ENCODE measurements at regions not wholly inside any gene's neighbourhood (a gene's known extent, or its start where the extent isn't known, plus 50 kb on each side); places are given as distances from the start of the nearest gene placed in this dataset.

DNA sequence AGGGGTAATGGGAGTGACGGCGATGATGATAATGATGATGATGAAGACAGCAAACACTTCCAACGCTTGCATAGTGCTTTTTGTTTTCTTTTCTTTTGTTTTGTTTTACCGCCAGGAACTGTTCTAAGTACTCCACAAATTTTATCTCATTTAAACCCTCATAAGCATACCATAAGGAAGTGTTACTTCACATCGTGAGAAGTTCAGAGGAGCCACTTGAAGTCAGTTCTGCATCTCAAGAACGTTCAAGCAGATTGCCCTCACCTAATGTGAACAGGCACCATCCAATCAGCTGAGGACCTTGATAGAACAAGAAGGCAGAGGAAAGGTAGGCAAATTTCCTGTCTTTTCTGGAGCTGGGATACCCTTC lies 104.1 kb downstream of the LSM3 start:
- peaks cover 49% of the 10 kb centered on the region for H3K4me1 ChIP-seq (ENCODE audit: control insufficient read depth, insufficient read depth, low read length)
- H3K4me3 ChIP-seq (ENCODE audit: low read depth, low read length) = no peak overlapping the region
- H3K9ac ChIP-seq (ENCODE audit: low read length) = no peak overlapping the region
- H3K9me3 ChIP-seq (ENCODE audit: control insufficient read depth, insufficient read depth, low read depth, low read length) = no peaks in the 10 kb centered on the region
- H3K27ac ChIP-seq (ENCODE audit: low read depth, low read length) = no peak overlapping the region
- H3K36me3 ChIP-seq (ENCODE audit: control insufficient read depth, insufficient read depth, low read length) = no peaks in the 10 kb centered on the region
- H3K27me3 ChIP-seq (ENCODE audit: control insufficient read depth, insufficient read depth, low read length) = no peaks in the 10 kb centered on the region

DNA sequence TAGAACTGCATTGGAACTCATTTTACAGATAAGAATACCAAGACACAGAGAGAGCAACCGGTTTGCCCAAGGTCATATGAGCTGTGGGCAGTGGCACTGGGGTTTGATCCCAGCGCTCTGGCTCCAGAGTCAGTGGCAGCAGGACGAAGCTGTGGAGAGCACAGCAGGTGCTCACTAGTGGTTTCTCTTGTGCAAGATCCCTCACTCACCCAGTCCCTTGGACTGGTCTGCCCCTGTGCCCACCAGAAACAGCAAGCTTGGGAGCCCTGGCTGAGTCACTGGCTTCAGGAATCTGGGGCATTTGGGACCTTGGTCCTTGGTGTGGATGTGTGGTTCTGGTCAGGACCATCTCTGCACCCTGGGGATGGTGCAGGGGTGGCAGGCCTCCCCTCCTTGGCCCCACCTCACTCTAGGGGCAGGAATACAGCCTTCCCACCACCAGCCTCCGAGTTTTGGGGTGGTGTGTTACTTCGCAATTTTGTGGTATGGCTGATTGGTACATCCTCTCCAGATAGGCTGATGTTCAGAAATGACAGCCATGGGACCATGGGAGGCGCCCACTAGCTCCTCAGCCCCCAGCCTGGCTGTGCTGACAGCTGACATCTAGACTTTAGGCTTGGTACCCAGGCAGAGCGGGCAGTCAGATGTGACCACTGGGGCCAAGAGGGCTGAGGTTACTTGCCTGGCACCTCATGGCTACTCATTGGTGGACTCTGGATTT lies 104.6 kb downstream of the LSM3 start:
- H3K27me3 ChIP-seq (ENCODE audit: control insufficient read depth, insufficient read depth, low read length) = no peaks in the 10 kb centered on the region
- no peak overlapping the region for H3K9ac ChIP-seq (ENCODE audit: low read length)
- no peaks in the 10 kb centered on the region for H3K9me3 ChIP-seq (ENCODE audit: control insufficient read depth, insufficient read depth, low read depth, low read length)
- H3K27ac ChIP-seq (ENCODE audit: low read depth, low read length) = no peak overlapping the region
- H3K4me3 ChIP-seq (ENCODE audit: low read depth, low read length) = no peak overlapping the region
- H3K4me1 ChIP-seq (ENCODE audit: control insufficient read depth, insufficient read depth, low read length) = peaks cover 48% of the 10 kb centered on the region
- no peaks in the 10 kb centered on the region for H3K36me3 ChIP-seq (ENCODE audit: control insufficient read depth, insufficient read depth, low read length)

DNA sequence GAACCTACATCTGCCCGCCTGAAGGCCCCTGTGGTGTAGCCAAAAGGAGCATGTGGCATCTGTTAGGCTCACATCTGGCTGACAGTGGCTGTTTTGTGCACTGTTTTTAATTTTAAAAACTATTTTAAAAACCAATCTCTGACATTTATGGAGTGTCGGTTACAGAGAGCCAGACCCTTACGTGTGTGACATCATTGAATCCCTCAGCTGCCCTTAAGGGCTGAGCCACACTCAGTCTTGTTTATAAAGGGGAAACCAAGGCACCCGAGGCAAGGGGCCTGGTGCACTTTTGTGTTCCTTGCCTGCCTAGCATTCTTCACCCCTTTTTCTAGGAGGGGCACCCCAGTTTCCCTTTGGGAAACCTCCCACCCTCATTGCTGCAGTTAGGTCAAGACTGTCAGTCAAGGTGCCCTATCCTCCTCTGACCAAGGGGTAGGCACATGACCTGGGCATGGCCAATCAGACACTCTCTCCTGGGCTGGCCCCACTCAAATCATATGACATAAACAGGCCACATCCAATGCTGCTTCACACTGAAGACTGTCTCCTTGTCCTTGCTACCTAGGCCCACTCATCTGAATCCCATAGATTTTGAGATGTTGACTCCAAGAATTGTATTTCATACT lies 105.3 kb downstream of the LSM3 start:
- H3K4me1 ChIP-seq (ENCODE audit: control insufficient read depth, insufficient read depth, low read length) = peaks cover 48% of the 10 kb centered on the region
- no peaks in the 10 kb centered on the region for H3K27me3 ChIP-seq (ENCODE audit: control insufficient read depth, insufficient read depth, low read length)
- no peak overlapping the region for H3K27ac ChIP-seq (ENCODE audit: low read depth, low read length)
- H3K4me3 ChIP-seq (ENCODE audit: low read depth, low read length) = no peak overlapping the region
- H3K9ac ChIP-seq (ENCODE audit: low read length) = no peak overlapping the region
- H3K9me3 ChIP-seq (ENCODE audit: control insufficient read depth, insufficient read depth, low read depth, low read length) = no peaks in the 10 kb centered on the region
- no peaks in the 10 kb centered on the region for H3K36me3 ChIP-seq (ENCODE audit: control insufficient read depth, insufficient read depth, low read length)

DNA sequence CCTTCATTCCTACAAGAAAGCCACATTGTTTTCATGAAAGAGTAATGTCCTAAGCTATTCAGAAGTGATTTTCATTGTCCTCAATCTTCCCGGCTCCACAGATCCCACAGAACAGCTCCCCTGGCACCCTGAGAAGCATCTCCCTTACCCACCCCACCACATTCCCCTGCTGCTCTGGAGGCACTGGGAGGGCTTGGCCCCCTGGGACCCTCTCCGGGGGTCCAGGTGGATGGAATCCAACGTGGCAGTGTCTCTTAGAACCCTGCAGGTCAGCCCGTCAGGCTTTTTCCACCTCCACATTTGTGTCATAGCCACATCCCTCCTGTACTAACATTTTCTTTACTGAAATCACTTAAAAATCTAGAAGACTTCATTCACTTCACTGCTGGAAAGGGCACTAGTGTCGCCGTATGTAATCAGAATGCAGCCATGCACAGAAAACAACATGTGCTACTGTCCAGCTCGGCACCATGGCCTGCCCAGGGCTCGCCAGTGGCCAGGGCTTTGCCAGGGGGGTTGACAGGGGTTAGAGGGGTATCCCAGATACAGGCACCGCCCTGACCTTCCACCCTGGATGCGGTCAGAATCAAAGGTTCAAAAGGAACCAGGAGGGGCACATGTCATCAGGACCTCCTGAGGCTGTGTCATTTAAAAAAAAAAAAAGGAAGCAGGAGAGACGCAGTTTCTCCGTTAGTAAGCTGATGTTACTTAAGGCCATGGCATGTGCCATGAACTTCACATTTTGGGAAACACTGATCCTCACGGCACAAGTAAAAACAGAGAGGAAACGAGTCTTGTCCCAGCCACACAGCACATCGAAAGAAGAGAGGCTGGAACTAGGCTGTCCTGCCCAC lies 106.3 kb downstream of the LSM3 start:
- Histone ChIP-seq H3K9ac (ENCODE audit: low read length) (no peak overlapping the region), H3K4me3 (ENCODE audit: low read depth, low read length) (no peak overlapping the region), H3K9me3 (ENCODE audit: control insufficient read depth, insufficient read depth, low read depth, low read length) (no peaks in the 10 kb centered on the region), H3K27ac (ENCODE audit: low read depth, low read length) (no peak overlapping the region), H3K27me3 (ENCODE audit: control insufficient read depth, insufficient read depth, low read length) (no peaks in the 10 kb centered on the region), H3K4me1 (ENCODE audit: control insufficient read depth, insufficient read depth, low read length) (peaks cover 48% of the 10 kb centered on the region), H3K36me3 (ENCODE audit: control insufficient read depth, insufficient read depth, low read length) (no peaks in the 10 kb centered on the region)

DNA sequence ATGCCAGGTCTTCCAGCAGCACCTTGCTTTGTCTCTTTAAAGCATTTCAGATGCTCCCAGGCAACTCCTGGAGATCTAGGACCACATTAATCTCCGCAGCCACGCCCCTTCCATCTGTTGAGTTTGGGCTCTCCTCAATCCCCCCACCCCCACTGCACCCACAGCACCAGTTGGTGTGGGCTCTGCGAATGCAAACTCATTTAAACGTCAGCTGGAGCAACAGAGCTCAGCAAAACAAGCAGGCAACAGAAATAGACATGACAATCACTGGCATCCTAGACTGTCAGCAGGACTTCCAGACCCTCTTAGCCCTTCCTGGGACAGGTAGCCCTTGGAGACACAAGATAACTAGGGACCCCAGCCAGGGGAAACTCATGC lies 106.9 kb downstream of the LSM3 start:
- H3K4me3 ChIP-seq (ENCODE audit: low read depth, low read length) = no peak overlapping the region
- H3K36me3 ChIP-seq (ENCODE audit: control insufficient read depth, insufficient read depth, low read length) = no peaks in the 10 kb centered on the region
- H3K9ac ChIP-seq (ENCODE audit: low read length) = no peak overlapping the region
- peaks cover 50% of the 10 kb centered on the region for H3K4me1 ChIP-seq (ENCODE audit: control insufficient read depth, insufficient read depth, low read length)
- no peaks in the 10 kb centered on the region for H3K27me3 ChIP-seq (ENCODE audit: control insufficient read depth, insufficient read depth, low read length)
- H3K27ac ChIP-seq (ENCODE audit: low read depth, low read length) = no peak overlapping the region
- no peaks in the 10 kb centered on the region for H3K9me3 ChIP-seq (ENCODE audit: control insufficient read depth, insufficient read depth, low read depth, low read length)

DNA sequence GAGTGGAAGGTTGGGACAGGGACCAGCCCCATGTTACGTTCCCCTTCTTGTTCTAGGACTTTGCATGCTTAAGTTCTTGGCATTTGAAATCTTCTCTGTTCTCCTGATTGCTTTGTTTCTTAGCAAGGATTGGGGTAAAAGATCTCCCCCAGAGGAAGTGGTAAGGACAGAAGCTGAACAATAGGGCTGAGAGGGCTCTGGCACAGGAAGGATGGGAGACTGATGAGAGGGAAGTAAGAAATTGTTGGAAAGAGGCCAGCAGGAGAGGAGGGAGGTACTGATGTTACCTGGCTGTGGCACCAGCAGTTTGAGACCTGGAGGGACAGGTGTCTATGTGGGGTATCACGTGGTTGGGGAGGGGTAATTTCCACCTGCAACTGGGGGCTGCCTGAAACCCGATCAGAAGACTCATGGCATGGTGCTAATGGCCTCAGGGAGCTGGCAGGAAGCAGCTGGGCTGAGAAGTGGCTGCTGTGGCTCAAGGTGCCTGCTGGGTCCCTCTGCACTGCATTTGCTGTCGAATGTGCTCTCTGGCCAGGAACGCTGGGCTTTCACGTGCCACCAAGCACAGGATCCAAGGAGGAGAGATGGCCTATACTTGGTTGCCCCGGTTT lies 108.4 kb downstream of the LSM3 start:
- Histone ChIP-seq H3K27ac (ENCODE audit: low read depth, low read length) (no peak overlapping the region), H3K36me3 (ENCODE audit: control insufficient read depth, insufficient read depth, low read length) (no peaks in the 10 kb centered on the region), H3K9me3 (ENCODE audit: control insufficient read depth, insufficient read depth, low read depth, low read length) (no peaks in the 10 kb centered on the region), H3K9ac (ENCODE audit: low read length) (no peak overlapping the region), H3K27me3 (ENCODE audit: control insufficient read depth, insufficient read depth, low read length) (no peaks in the 10 kb centered on the region), H3K4me3 (ENCODE audit: low read depth, low read length) (no peak overlapping the region), H3K4me1 (ENCODE audit: control insufficient read depth, insufficient read depth, low read length) (peaks cover 59% of the 10 kb centered on the region)

DNA sequence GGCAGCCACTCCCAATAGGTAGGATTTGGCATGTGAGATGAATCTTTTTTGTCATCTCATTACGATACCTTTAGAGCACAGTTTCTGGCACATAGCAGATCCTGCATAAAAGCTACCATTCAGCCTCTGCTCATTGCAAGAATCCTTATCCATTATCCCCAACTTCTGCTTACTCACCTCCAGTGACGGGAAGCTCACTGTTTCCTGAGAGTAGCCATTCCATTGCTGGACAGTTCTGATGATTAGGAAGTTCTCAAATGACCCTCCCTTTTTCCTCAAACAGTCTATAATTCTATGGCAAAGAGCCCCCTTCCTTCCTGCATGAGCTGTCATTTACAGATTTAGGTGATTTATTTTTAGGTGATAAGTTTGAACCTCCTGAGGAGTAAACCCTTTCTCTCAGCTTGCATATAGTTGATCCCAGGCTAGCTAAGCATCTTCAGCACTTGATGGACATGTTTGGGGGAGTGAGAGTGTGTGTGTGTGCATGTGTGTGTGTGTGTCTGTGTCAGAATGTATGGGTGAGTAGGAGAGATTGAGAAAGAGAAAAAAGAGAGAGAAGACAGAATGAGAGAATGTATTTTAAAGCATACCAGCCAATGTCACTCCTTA lies 109.7 kb downstream of the LSM3 start:
- Histone ChIP-seq H3K9me3 (ENCODE audit: control insufficient read depth, insufficient read depth, low read depth, low read length) (no peaks in the 10 kb centered on the region), H3K36me3 (ENCODE audit: control insufficient read depth, insufficient read depth, low read length) (no peaks in the 10 kb centered on the region), H3K27me3 (ENCODE audit: control insufficient read depth, insufficient read depth, low read length) (no peaks in the 10 kb centered on the region), H3K4me1 (ENCODE audit: control insufficient read depth, insufficient read depth, low read length) (peaks cover 59% of the 10 kb centered on the region), H3K4me3 (ENCODE audit: low read depth, low read length) (no peak overlapping the region), H3K9ac (ENCODE audit: low read length) (no peak overlapping the region), H3K27ac (ENCODE audit: low read depth, low read length) (no peak overlapping the region)

DNA sequence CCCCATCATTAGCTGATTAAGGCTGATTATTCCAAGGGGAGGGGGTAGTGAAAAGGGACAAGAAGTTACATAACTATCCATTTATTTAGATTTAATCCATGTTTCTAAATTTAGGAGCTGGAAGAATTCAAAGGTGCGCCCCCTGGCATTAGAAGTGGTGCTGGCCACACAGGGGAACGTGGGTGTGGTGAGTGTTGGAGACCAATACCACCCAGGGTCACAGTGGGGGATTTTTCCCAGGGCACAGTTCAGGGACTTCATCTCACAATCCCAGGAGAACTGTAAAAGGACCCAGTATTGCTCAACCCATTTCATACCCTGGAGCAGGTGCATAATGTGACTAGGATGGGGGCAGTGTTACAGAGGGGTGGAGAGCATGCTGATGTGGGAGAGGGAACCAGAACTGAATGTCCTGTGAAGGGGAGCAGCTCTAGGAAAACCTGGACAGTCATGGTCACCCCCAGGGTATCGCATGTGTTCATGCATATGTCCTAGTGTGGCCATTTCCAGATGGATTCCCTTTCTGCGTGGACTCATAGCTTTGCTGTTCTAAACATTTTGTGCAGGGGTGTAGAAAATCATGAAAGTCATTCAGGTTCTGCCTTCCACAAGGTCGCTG lies 110.3 kb downstream of the LSM3 start:
- no peaks in the 10 kb centered on the region for H3K36me3 ChIP-seq (ENCODE audit: control insufficient read depth, insufficient read depth, low read length)
- H3K9me3 ChIP-seq (ENCODE audit: control insufficient read depth, insufficient read depth, low read depth, low read length) = no peaks in the 10 kb centered on the region
- H3K4me3 ChIP-seq (ENCODE audit: low read depth, low read length) = no peak overlapping the region
- no peak overlapping the region for H3K9ac ChIP-seq (ENCODE audit: low read length)
- peaks cover 59% of the 10 kb centered on the region for H3K4me1 ChIP-seq (ENCODE audit: control insufficient read depth, insufficient read depth, low read length)
- no peak overlapping the region; the same call in 1 of the 2 replicates for H3K27ac ChIP-seq (ENCODE audit: low read depth, low read length)
- H3K27me3 ChIP-seq (ENCODE audit: control insufficient read depth, insufficient read depth, low read length) = no peaks in the 10 kb centered on the region

DNA sequence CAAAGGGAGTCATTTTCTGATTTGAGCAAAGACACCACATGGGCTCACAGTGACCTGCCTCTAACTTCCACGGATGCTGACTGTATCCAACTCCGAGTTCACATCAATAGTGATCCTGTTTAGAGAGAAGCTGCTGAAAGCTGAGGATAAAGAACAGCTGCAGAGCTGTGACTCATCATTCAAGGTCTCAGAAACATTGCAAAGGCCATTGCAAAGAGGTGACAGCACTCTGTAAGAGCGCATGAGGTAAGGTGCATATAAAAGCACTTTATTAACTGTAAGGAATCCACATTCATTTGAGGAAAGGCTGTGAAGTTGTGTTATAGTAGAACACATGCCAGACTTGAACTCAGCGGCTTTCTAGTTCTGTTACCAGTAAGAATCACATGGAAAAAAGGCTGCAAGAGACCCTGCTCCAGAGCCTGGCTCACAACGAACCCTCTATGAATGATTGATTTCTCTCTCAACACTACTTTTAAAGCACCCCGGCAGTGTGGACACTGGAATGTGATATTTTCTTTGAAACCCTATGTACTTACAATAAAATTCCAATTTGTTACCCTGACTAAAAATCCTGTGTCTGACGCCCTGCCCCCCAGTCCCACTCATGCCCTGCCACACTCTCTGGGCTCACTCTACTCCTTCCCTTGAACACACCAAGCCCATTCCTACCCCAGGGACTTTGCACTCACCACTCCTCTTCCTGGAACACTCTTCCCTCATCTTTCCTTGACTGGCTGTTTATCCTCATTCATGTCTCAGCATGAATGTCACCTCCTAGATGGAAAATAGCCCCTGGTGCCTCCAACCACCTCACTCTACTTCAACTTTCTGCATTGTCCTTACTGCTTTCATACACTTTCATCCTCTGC lies 111.2 kb downstream of the LSM3 start:
- Histone ChIP-seq H3K27ac (ENCODE audit: low read depth, low read length) (peak overlapping the region; percentile 61; the same call in 1 of the 2 replicates), H3K9ac (ENCODE audit: low read length) (peak overlapping the region; percentile 52), H3K4me1 (ENCODE audit: control insufficient read depth, insufficient read depth, low read length) (peaks cover 59% of the 10 kb centered on the region), H3K36me3 (ENCODE audit: control insufficient read depth, insufficient read depth, low read length) (no peaks in the 10 kb centered on the region), H3K9me3 (ENCODE audit: control insufficient read depth, insufficient read depth, low read depth, low read length) (0 out of 2 replicates have a peak, but pooled peaks cover 4% of the 10 kb centered on the region), H3K27me3 (ENCODE audit: control insufficient read depth, insufficient read depth, low read length) (no peaks in the 10 kb centered on the region), H3K4me3 (ENCODE audit: low read depth, low read length) (no peak overlapping the region)
